Sigmoid colon (tissue), 4 donors: ENCODE measurements at regions not wholly inside any gene's neighbourhood (a gene's known extent, or its start where the extent isn't known, plus 50 kb on each side); places are given as distances from the start of the nearest gene placed in this dataset.

Source experiments
- CTCF ChIP-seq, 4 experiments: fragments of 450-650 bp in 3 of 4; fragments of 200-600 bp in 1 of 4; IDR thresholded peaks; one replicate each; pipeline ENCODE4 v1.5.1; 2016 to 2019; ENCODE audit warnings: antibody characterized with exemption in 4 of 4, mild to moderate bottlenecking in 3 of 4, moderate library complexity in 2 of 4
- EP300 ChIP-seq, 4 donors: sonication (generic); formaldehyde crosslinking; IDR thresholded peaks; one replicate each; pipeline ENCODE4 v1.6.1; 2017; ENCODE audit warnings: antibody characterized with exemption in 4 of 4

GRCh38 chr1:163561580-163562295 is 240.0 kb downstream of the NUF2 start:
- TF ChIP-seq CTCF (IDR thresholded peaks at IDR 0.05), result peak in 2 of 4 experiments; percentile 13 to 44
- no peak for TF ChIP-seq EP300 (IDR thresholded peaks at IDR 0.05)
